ENCODE measurements at regions not wholly inside any gene's neighbourhood (a gene's known extent, or its start where the extent isn't known, plus 50 kb on each side); places are given as distances from the start of the nearest gene placed in this dataset.
A peak's percentile ranks its signal among the peaks of the same experiment; 100 is the strongest.

DNA sequence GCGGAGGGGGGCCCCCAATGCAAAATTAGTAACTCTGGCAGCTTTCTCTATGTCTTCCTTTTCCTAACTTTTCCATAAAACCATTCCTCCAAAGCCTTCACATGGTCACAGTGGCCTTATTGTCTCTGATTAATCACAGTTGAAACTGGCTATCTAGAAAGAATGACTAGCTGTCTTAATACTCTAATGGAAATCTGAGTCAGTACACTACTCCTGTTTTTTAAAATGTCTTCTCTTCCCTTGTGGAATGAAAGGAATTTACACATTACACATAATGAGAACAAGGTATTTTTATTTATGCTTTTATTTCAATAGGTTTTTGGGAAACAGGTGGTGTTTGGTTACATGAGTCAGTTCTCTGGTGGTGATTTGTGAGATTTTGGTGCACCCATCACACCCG, 66.3 kb upstream of the PUDP start:
- Histone ChIP-seq H3K4me3 (ENCODE audit: insufficient read depth in 1 of 2, low read depth in 1 of 2, low read length in 2 of 2) (no peak overlapping the region), H3K14ac (ENCODE audit: low read length in 2 of 2) (no peak overlapping the region), H2AK5ac (ENCODE audit: low read length, severe bottlenecking) (no peak overlapping the region), H4K8ac (ENCODE audit: low read length) (no peak overlapping the region), H3K4ac (ENCODE audit: low read depth in 1 of 2, low read length in 2 of 2) (no peak overlapping the region), H3K18ac (ENCODE audit: low read depth in 1 of 2, low read length in 2 of 2) (no peak overlapping the region), H2BK15ac (ENCODE audit: low read depth, poor library complexity, severe bottlenecking) (no peak overlapping the region), H3K79me1 (replicated peaks; ENCODE audit: low read length, poor library complexity, severe bottlenecking) (no peaks in the 10 kb centered on the region), H3K4me1 (ENCODE audit: control insufficient read depth, insufficient read depth, low read depth, low read length) (no peaks in the 10 kb centered on the region), H3K27me3 (ENCODE audit: control insufficient read depth in 1 of 2, insufficient read depth in 1 of 2, low read length in 2 of 2) (no peaks in the 10 kb centered on the region), H3K4me2 (ENCODE audit: low read length, poor library complexity, severe bottlenecking) (no peak overlapping the region), H4K91ac (ENCODE audit: low read length) (no peak overlapping the region), H3K9ac (ENCODE audit: low read length) (no peak overlapping the region), H2BK5ac (ENCODE audit: low read depth, low read length, poor library complexity, severe bottlenecking) (no peak overlapping the region), H3K23ac (ENCODE audit: low read length in 2 of 2) (no peak overlapping the region), H2AFZ (ENCODE audit: low read depth, low read length) (no peak overlapping the region), H2BK120ac (ENCODE audit: low read depth, low read length) (no peak overlapping the region), H3K36me3 (ENCODE audit: control insufficient read depth in 1 of 2, insufficient read depth in 2 of 2, low read depth in 1 of 2, low read length in 2 of 2) (no peaks in the 10 kb centered on the region), H2BK12ac (ENCODE audit: low read length in 2 of 2) (no peak overlapping the region), H3K27ac (ENCODE audit: low read length, poor library complexity, severe bottlenecking) (no peak overlapping the region), H3K9me3 (ENCODE audit: control insufficient read depth, low read length) (no peaks in the 10 kb centered on the region)
- no peak for DNase-seq
- 100% methylated on average over 1 of the region's 2 CpGs for WGBS

DNA sequence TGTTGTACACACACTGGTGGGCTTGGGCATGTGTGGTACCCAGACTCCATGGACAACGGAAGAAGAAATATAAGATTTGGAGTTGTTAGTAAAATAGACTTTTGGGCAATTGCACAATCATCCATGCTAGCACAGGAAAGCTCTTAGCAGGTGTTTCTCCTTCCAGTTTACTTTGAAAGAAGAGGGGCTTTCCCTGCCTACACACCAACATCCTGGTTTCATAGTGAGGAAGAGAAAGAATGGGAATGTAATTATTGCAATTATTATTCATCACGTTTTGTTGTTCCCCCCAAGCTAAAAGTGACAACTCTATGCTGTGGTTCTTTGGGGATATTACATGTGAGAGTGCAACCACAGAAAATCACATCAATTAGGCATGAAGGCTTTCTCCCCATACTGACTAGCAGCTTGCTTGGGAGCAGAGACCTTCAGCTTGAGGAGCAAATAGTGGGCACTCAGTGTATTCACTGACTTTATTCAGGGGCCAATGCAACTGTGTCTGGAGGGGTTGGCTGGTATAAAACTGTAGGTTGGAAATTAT, 57.2 kb upstream of the PUDP start:
- no CpG with 5 or more reads among the region's 2 CpGs for WGBS
- Histone ChIP-seq H3K36me3 (ENCODE audit: control insufficient read depth in 1 of 2, insufficient read depth in 2 of 2, low read depth in 1 of 2, low read length in 2 of 2) (no peaks in the 10 kb centered on the region), H2BK5ac (ENCODE audit: low read depth, low read length, poor library complexity, severe bottlenecking) (no peak overlapping the region), H4K91ac (ENCODE audit: low read length) (no peak overlapping the region), H3K4ac (ENCODE audit: low read depth in 1 of 2, low read length in 2 of 2) (no peak overlapping the region), H3K79me1 (replicated peaks; ENCODE audit: low read length, poor library complexity, severe bottlenecking) (no peaks in the 10 kb centered on the region), H3K27me3 (ENCODE audit: control insufficient read depth in 1 of 2, insufficient read depth in 1 of 2, low read length in 2 of 2) (no peaks in the 10 kb centered on the region), H2AFZ (ENCODE audit: low read depth, low read length) (no peak overlapping the region), H3K23ac (ENCODE audit: low read length in 2 of 2) (no peak overlapping the region), H3K27ac (ENCODE audit: low read length, poor library complexity, severe bottlenecking) (no peak overlapping the region), H3K4me2 (ENCODE audit: low read length, poor library complexity, severe bottlenecking) (no peak overlapping the region), H3K18ac (ENCODE audit: low read depth in 1 of 2, low read length in 2 of 2) (no peak overlapping the region), H3K14ac (ENCODE audit: low read length in 2 of 2) (no peak overlapping the region), H2AK5ac (ENCODE audit: low read length, severe bottlenecking) (no peak overlapping the region), H4K8ac (ENCODE audit: low read length) (no peak overlapping the region), H2BK12ac (ENCODE audit: low read length in 2 of 2) (no peak overlapping the region), H3K9ac (ENCODE audit: low read length) (no peak overlapping the region), H3K9me3 (ENCODE audit: control insufficient read depth, low read length) (no peaks in the 10 kb centered on the region), H2BK15ac (ENCODE audit: low read depth, poor library complexity, severe bottlenecking) (no peak overlapping the region), H3K4me1 (ENCODE audit: control insufficient read depth, insufficient read depth, low read depth, low read length) (no peaks in the 10 kb centered on the region), H3K4me3 (ENCODE audit: insufficient read depth in 1 of 2, low read depth in 1 of 2, low read length in 2 of 2) (no peak overlapping the region), H2BK120ac (ENCODE audit: low read depth, low read length) (no peak overlapping the region)
- no peak for DNase-seq

DNA sequence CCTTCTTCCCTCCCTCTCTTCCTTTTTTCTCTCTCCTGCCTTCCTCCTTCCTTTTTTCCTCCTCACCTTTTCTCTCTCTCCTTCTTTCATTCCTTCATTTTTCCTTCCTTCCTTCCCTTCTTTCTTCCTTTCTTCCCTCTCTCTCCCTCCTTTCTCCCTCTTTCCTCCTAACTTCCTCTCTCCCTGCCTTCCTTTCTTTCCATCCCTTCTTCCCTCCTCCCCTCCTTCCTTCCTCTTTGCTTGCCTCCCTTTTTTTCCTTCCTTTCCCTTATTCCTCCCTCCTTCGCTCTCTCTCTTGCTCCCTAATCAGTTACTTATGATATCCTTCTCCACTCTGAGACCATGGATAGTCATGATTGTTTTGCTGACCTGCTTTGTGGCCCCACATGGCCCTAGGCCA, 56.7 kb upstream of the PUDP start:
- Histone ChIP-seq H2BK15ac (ENCODE audit: low read depth, poor library complexity, severe bottlenecking) (no peak overlapping the region), H2AFZ (ENCODE audit: low read depth, low read length) (no peak overlapping the region), H3K27me3 (ENCODE audit: control insufficient read depth in 1 of 2, insufficient read depth in 1 of 2, low read length in 2 of 2) (no peaks in the 10 kb centered on the region), H4K91ac (ENCODE audit: low read length) (no peak overlapping the region), H3K18ac (ENCODE audit: low read depth in 1 of 2, low read length in 2 of 2) (no peak overlapping the region), H2BK120ac (ENCODE audit: low read depth, low read length) (no peak overlapping the region), H3K4me3 (ENCODE audit: insufficient read depth in 1 of 2, low read depth in 1 of 2, low read length in 2 of 2) (no peak overlapping the region), H3K9me3 (ENCODE audit: control insufficient read depth, low read length) (no peaks in the 10 kb centered on the region), H2BK12ac (ENCODE audit: low read length in 2 of 2) (no peak overlapping the region), H3K36me3 (ENCODE audit: control insufficient read depth in 1 of 2, insufficient read depth in 2 of 2, low read depth in 1 of 2, low read length in 2 of 2) (no peaks in the 10 kb centered on the region), H3K14ac (ENCODE audit: low read length in 2 of 2) (no peak overlapping the region), H3K9ac (ENCODE audit: low read length) (no peak overlapping the region), H3K4ac (ENCODE audit: low read depth in 1 of 2, low read length in 2 of 2) (no peak overlapping the region), H2AK5ac (ENCODE audit: low read length, severe bottlenecking) (no peak overlapping the region), H4K8ac (ENCODE audit: low read length) (no peak overlapping the region), H3K4me1 (ENCODE audit: control insufficient read depth, insufficient read depth, low read depth, low read length) (no peaks in the 10 kb centered on the region), H3K27ac (ENCODE audit: low read length, poor library complexity, severe bottlenecking) (no peak overlapping the region), H3K79me1 (replicated peaks; ENCODE audit: low read length, poor library complexity, severe bottlenecking) (no peaks in the 10 kb centered on the region), H3K23ac (ENCODE audit: low read length in 2 of 2) (no peak overlapping the region), H2BK5ac (ENCODE audit: low read depth, low read length, poor library complexity, severe bottlenecking) (no peak overlapping the region), H3K4me2 (ENCODE audit: low read length, poor library complexity, severe bottlenecking) (no peak overlapping the region)
- DNase-seq: no peak
- WGBS: 93% methylated on average over 1 of the region's 1 CpG

DNA sequence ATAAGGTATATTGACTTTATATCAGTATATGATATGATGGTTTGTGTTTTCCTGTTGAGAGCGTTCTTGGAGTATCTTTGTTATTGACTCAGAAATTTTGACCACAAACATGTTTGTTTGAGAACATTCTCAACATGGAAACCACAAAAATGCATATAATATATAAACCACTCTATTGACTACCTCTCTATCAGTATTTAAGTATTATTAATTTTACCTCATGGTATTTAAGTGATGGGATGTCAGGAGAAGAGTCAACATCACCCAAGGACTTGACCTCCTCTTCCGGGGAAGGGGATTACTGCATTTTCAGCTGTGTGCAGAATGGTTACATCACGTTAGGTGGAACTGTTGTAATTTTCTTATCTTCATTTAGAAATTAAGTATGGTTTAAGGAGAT, 54.3 kb upstream of the PUDP start:
- no peak overlapping the region for H3K4me3 ChIP-seq (ENCODE audit: insufficient read depth in 1 of 2, low read depth in 1 of 2, low read length in 2 of 2)
- H3K36me3 ChIP-seq (ENCODE audit: control insufficient read depth in 1 of 2, insufficient read depth in 2 of 2, low read depth in 1 of 2, low read length in 2 of 2): no peaks in the 10 kb centered on the region
- H3K23ac ChIP-seq (ENCODE audit: low read length in 2 of 2): no peak overlapping the region
- H3K9me3 ChIP-seq (ENCODE audit: control insufficient read depth, low read length): no peaks in the 10 kb centered on the region
- no peak overlapping the region for H3K4ac ChIP-seq (ENCODE audit: low read depth in 1 of 2, low read length in 2 of 2)
- H4K8ac ChIP-seq (ENCODE audit: low read length): no peak overlapping the region
- no peaks in the 10 kb centered on the region for H3K27me3 ChIP-seq (ENCODE audit: control insufficient read depth in 1 of 2, insufficient read depth in 1 of 2, low read length in 2 of 2)
- H2BK5ac ChIP-seq (ENCODE audit: low read depth, low read length, poor library complexity, severe bottlenecking): no peak overlapping the region
- no peak overlapping the region for H2AFZ ChIP-seq (ENCODE audit: low read depth, low read length)
- H3K18ac ChIP-seq (ENCODE audit: low read depth in 1 of 2, low read length in 2 of 2): no peak overlapping the region
- H2BK12ac ChIP-seq (ENCODE audit: low read length in 2 of 2): no peak overlapping the region
- no peak overlapping the region for H2AK5ac ChIP-seq (ENCODE audit: low read length, severe bottlenecking)
- no peak overlapping the region for H2BK120ac ChIP-seq (ENCODE audit: low read depth, low read length)
- no peak overlapping the region for H3K9ac ChIP-seq (ENCODE audit: low read length)
- no peak overlapping the region for H3K4me2 ChIP-seq (ENCODE audit: low read length, poor library complexity, severe bottlenecking)
- H4K91ac ChIP-seq (ENCODE audit: low read length): no peak overlapping the region
- WGBS: 45% methylated on average over 2 of the region's 3 CpGs
- peak; percentile 11 for DNase-seq
- no peak overlapping the region for H3K14ac ChIP-seq (ENCODE audit: low read length in 2 of 2)
- H3K79me1 ChIP-seq (replicated peaks; ENCODE audit: low read length, poor library complexity, severe bottlenecking): no peaks in the 10 kb centered on the region
- H2BK15ac ChIP-seq (ENCODE audit: low read depth, poor library complexity, severe bottlenecking): no peak overlapping the region
- no peaks in the 10 kb centered on the region for H3K4me1 ChIP-seq (ENCODE audit: control insufficient read depth, insufficient read depth, low read depth, low read length)
- H3K27ac ChIP-seq (ENCODE audit: low read length, poor library complexity, severe bottlenecking): no peak overlapping the region

Data from mesenchymal stem cell (in vitro differentiated cells and primary cell).